ENCODE measurements at regions not wholly inside any gene's neighbourhood (a gene's known extent, or its start where the extent isn't known, plus 50 kb on each side); places are given as distances from the start of the nearest gene placed in this dataset.

DNA sequence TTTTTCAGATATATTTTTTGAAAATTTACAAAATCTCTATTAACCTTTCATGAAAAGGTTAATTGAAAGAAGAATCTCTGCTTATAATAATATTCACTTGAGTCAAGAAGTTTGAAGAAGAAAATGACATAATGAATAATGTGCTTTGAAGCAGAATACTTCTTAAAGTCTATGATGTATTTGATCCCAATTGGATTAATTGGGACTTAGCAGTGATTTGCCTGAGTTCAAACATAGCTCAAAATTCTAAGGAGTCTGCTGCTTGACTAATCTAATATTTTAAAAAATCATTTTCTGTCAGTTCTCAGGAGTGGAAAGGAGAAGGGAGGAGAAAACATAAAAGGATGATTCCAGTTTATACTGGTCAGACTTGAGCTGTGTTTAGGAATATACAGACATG lies 1150.4 kb upstream of the INTU start (continued):
- TF ChIP-seq, protein P1, sequence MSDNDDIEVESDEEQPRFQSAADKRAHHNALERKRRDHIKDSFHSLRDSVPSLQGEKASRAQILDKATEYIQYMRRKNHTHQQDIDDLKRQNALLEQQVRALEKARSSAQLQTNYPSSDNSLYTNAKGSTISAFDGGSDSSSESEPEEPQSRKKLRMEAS (IDR thresholded peaks at IDR 0.05; ENCODE audit: low read depth, low read length), result no peak
- no peak for TF ChIP-seq CHD1 (IDR thresholded peaks at IDR 0.05; ENCODE audit: low read depth, low read length)
- no peak for TF ChIP-seq PAX8 (IDR thresholded peaks at IDR 0.05)

GRCh38 chr4:126486377-126486776 lies 1146.4 kb upstream of the INTU start:
- ATAC-seq (no peak), FAIRE-seq (no peak), DNase-seq (ENCODE audit: low read depth, low spot score) (no peak)
- Histone ChIP-seq H4K20me1 (ENCODE audit: control insufficient read depth, insufficient read depth) (no peaks in the 10 kb centered on the region), H3K9me3 (replicated peaks; ENCODE audit: control insufficient read depth, insufficient read depth, low read length) (no peaks in the 10 kb centered on the region), H3K4me1 (ENCODE audit: control insufficient read depth, insufficient read depth, low read length) (no peaks in the 10 kb centered on the region), H3K4me2 (ENCODE audit: control insufficient read depth, insufficient read depth) (no peak overlapping the region), H3K27me3 (replicated peaks in 1 of 2; ENCODE audit: control insufficient read depth in 2 of 2, insufficient read depth in 2 of 2, low read length in 1 of 2) (no peaks in the 10 kb centered on the region), H3K4me3 (no peak overlapping the region), H3K9ac (ENCODE audit: control insufficient read depth, insufficient read depth, low read length) (no peak overlapping the region), H2AFZ (ENCODE audit: control insufficient read depth, low read depth, low read length) (no peak overlapping the region), H3K36me3 (ENCODE audit: control insufficient read depth in 2 of 2, insufficient read depth in 2 of 2, low read length in 1 of 2) (no peaks in the 10 kb centered on the region), H3K27ac (ENCODE audit: control insufficient read depth, insufficient read depth) (no peak overlapping the region), H3K79me2 (ENCODE audit: control insufficient read depth, insufficient read depth, low read length) (no peaks in the 10 kb centered on the region)
- ChIA-PET RAD21 (ENCODE audit: unreplicated experiment) (no interaction called here), POLR2A (no interaction called here), SMC1A (ENCODE audit: uncharacterized antibody, unreplicated experiment) (no interaction called here), CTCF (no interaction called here)
- BruUV-seq (replicated peaks), result no TSS peak
- 0% methylated on average over 1 of the region's 1 CpG for WGBS (ENCODE audit: insufficient coverage, insufficient replicate concordance, low lambda C conversion rate, missing lambda C conversion rate)
- in situ Hi-C loops (cut with MboI) (no loop called here), intact Hi-C loops (cut with micrococcal nuclease; ENCODE audit: unreplicated experiment) (no loop called here)
- TF ChIP-seq, protein P2, sequence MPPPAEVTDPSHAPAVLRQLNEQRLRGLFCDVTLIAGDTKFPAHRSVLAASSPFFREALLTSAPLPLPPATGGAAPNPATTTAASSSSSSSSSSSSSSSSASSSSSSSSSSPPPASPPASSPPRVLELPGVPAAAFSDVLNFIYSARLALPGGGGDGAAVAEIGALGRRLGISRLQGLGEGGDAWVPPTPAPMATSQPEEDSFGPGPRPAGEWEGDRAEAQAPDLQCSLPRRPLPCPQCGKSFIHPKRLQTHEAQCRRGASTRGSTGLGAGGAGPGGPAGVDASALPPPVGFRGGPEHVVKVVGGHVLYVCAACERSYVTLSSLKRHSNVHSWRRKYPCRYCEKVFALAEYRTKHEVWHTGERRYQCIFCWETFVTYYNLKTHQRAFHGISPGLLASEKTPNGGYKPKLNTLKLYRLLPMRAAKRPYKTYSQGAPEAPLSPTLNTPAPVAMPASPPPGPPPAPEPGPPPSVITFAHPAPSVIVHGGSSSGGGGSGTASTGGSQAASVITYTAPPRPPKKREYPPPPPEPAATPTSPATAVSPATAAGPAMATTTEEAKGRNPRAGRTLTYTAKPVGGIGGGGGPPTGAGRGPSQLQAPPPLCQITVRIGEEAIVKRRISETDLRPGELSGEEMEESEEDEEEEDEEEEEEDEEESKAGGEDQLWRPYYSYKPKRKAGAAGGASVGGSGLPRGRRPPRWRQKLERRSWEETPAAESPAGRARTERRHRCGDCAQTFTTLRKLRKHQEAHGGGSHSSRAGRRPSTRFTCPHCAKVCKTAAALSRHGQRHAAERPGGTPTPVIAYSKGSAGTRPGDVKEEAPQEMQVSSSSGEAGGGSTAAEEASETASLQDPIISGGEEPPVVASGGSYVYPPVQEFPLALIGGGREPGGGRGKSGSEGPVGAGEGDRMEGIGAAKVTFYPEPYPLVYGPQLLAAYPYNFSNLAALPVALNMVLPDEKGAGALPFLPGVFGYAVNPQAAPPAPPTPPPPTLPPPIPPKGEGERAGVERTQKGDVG (CRISPR knock-in tag; IDR thresholded peaks at IDR 0.05), result no peak
- TF ChIP-seq KAT2A (conservative IDR thresholded peaks at IDR 0.05; ENCODE audit: control insufficient read depth, low read depth, low read length) (no peak), RB1 (IDR thresholded peaks at IDR 0.05; ENCODE audit: borderline replicate concordance) (no peak), PKNOX1 (IDR thresholded peaks at IDR 0.05) (no peak)
